ENCODE measurements at regions not wholly inside any gene's neighbourhood (a gene's known extent, or its start where the extent isn't known, plus 50 kb on each side); places are given as distances from the start of the nearest gene placed in this dataset.

DNA sequence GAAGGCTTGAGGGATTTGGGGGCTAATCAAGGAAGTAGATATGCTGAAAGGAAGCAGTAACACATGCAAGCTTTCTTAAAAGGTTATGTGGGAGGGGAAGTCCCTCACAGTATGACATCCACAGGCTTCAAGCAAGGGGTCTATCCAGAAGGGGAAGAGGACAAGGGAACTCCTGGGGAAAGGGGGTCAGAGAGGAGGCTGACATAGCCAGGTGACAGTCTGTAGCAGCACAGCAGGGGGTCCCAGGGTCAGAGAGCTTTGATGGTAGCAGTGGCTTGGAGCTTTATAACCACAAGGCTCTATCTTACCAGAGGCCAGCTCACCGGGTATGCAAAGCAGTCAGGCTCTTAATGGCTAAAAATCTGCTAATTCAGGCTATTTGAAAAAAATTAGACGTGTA, 150.6 kb upstream of the NSMCE3 start:
- no peak for FAIRE-seq

DNA sequence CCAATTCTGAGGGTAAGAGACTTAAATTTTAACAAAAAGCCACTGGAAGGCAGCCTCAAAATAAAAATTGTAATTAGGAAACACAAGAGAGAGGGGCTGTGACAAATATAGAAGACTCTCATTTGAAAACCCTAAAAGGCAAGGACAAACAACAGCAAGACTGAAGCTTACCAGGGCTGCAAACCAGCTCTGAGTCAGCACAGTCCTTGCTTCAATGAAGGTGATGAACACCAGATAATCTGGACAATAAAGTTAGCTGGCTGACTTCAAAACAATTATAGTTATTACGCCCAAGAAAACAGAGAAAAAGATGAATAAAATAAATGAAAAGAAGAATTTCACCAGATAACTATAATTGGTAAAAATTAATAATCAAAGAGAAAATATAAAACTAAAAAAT, 149.3 kb upstream of the NSMCE3 start:
- no peak for FAIRE-seq

DNA sequence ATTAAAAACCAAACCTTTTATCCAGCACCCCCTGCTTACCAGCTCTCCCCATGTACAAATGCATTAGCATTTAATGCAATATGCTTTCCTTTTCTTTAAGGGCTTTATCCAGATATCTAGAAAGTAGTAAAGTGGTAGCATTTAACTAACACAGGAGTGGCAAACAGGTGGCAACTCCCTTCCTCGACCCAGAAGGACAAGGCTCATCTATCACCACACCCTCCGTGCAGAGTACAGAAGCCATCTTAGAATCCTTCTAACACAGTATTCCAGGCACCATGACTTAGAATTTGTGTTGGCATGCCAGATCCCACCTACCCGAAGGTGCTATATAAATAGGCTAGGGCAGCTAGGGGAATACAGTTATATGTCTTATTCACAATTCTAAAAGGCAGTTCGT, 148.6 kb upstream of the NSMCE3 start:
- no peak for FAIRE-seq

DNA sequence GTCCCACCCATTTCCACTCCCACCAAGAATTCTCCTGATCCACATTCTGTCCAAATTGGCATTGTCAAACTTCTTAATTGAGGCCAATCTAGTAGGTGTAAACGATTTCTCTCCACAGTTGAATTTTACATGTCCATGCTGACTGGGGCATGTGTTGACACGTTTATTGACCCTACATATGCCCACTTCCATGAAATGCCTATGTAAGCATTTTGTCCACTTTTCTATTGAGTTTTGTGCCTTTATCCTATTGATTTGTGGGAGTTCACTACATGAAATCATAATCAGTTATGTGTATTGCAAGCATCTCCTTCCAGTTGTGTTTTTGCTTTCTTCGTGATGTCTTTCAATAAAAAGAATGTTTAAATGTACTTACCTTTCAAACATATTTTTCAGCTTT, 141.7 kb upstream of the NSMCE3 start:
- FAIRE-seq: no peak

DNA sequence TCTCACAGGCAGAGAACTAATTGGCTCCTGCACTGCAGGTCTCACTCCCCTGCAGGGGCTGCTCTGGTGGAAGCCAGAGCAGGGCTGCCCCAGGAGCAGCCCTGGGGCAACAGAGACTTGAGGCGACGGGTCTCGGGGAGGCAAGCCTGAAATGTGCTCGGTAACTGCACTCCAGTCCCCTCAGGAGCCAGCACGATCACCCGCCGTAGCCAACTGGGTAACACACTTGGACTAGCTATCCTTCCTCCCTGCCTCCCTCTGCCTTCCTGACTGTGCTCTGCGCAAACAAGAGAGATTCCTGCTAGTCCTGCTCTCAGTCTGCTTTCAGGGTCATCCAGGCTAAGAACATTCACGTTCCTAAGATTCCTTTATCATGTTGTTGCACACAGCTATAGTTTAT, 140.7 kb upstream of the NSMCE3 start:
- no peak for FAIRE-seq

- FAIRE-seq: no peak
Observed at GRCh38 chr15:29409890-29410289, 140.3 kb upstream of the NSMCE3 start.

DNA sequence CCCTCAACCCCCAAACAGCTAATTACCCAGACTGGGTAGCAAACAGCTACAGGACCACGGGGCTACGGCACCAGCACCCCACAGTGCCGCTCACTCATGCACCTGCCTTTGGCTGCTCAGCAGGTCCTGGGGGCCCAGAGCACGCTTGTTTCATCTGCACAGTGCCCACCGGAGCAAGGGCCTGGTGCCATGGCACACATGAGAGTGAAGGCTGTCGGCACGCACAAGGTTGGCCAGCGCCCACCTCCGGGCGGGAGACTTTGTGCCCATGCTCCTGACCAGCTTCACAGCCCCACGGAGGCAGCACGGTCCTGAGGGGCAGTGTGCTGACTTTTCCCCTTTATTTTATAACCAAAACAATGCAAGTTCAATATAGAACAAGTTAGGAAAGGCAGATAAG, 135.9 kb upstream of the NSMCE3 start:
- FAIRE-seq: no peak

GRCh38 chr15:29403772-29404171, 134.2 kb upstream of the NSMCE3 start:
- no peak for FAIRE-seq

GRCh38 chr15:29401644-29402043, 132.0 kb upstream of the NSMCE3 start:
- FAIRE-seq: no peak

DNA sequence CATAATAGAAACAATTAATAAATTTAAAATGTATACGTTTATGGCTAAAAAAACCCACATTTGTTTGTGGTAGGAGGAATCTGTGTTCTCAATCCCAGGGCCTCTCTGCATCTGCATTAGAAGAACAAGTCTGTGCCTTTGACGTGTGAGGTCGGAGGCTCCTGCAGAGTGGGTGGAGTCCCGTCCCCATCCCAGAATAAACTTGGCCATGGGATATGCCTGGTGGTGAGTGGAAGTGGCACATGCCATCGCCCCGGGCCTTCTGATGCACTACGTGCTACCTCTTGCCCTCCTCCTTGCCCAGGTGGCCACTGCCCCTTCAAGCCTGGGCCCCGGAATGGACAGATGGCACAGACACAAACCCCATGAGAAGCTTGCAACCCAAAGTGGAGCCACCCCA, 131.1 kb upstream of the NSMCE3 start:
- FAIRE-seq: no peak

GRCh38 chr15:29398907-29399306, 129.3 kb upstream of the NSMCE3 start:
- no peak for FAIRE-seq

- FAIRE-seq: no peak
Observed at GRCh38 chr15:29396176-29396811, 126.7 kb upstream of the NSMCE3 start.

GRCh38 chr15:29393443-29393842, 123.8 kb upstream of the NSMCE3 start:
- no peak for FAIRE-seq

- FAIRE-seq: no peak
Observed at GRCh38 chr15:29392358-29392757, 122.7 kb upstream of the NSMCE3 start.

DNA sequence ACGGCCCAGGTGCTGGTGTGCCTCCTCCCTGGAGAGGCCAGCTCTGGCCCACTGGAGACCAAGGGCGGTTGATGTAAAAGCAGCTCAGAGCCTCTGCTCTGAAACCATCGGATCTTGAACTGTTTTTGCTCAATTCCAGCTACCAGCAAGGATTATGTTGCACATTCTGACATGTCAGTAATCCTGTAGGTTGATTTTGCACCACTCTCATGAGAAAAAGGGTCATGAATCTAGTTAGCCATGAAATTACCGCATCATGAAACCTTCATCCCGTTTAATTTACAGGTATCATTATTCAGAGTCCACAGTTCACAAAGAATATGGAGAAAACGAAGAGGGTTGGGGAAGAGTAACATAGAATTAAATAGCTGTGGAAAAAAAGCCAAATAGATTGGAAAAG, 120.4 kb upstream of the NSMCE3 start:
- FAIRE-seq: no peak

DNA sequence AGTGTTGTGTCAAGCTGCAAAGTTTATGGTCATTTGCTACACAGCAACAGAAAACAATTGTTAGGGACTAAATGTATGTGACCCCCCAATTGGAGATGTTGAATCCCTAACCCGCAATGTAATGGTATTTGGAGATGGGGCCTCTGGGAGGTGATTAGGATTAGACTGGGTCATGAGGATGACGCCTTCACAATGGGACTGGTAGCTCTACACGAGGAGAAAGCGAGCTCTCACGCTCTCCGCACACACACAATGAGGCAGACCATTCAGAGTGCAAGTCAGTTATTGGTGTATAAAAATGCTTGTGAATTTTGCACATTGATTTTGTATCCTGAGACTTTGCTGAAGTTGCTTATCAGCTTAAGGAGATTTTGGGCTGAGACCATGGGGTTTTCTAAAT, 116.9 kb upstream of the NSMCE3 start:
- FAIRE-seq: no peak

DNA sequence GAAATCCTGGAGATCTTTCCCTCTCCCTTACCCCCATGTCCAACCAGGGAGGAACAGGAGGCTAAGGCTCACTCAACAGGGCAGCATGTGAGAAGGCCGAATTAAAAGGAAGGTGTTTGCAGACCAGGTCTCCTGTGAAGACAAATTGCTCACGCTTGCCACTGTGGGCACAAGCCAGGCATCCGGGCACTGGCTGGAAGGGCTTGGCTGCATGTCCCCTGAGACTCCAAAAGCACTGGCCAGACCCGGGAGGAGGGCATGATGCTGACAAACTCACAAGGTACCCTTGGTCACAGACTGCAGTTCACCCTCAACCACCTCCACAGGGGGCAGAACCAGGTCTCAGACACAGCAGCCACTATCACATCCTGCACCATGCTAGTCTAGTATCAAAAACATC, 113.7 kb upstream of the NSMCE3 start:
- FAIRE-seq: no peak

DNA sequence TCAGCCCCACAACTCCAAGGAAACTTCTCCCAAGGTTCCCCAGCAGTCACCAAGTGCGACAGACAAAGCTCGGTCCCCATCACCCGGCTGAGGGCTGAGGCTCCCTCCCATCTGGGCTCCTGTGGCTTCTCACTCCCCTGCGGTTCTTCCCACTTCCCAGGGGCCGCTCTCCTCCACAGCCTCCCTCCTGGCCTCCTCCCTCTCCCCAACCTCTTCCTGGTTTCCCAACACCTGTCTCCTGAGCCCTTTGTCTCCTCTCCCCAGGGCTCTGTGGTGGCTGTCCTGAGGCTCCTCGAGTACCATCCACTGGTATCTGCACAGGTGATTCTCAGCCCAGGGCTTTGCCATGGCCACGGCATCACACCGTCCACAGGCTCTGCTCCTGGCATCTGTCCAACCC, 113.2 kb upstream of the NSMCE3 start:
- FAIRE-seq: no peak

DNA sequence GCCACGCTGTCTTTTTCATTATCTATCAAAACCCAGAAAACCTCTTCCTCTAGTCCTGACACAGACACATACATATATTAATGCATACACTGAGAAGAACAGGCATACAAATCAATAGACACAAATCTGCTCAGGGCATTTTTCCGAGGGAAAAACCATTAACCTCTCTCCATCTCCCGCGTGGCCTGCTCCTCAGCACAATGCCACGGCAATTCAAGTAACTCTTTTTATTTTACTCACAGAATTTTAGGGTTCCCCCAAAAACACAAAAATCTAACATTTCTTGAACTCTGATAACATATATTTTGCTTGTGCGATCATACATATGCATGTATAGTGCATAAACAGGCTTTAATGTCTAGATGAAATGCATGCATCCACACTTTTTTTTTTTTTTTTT, 110.8 kb upstream of the NSMCE3 start:
- FAIRE-seq: no peak

DNA sequence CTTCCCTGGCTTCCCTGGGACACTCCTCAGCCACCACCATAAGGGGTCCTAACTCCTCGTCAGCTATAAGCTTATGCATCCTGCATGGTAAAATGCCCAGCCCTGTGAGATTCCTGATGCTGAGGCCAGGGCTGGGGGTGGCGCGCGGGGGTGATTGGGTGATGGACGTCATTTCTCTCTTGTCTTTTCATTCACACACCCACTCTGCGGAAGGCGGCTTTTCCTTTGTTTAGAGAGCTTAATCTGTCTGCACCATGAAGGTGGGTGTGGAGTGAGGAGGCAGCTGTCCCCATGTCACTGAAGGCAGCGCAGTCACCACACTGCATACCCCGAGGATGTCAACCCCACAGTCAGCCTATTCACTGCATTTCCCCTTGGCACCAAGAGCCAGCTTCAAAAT, 110.0 kb upstream of the NSMCE3 start:
- FAIRE-seq: no peak

DNA sequence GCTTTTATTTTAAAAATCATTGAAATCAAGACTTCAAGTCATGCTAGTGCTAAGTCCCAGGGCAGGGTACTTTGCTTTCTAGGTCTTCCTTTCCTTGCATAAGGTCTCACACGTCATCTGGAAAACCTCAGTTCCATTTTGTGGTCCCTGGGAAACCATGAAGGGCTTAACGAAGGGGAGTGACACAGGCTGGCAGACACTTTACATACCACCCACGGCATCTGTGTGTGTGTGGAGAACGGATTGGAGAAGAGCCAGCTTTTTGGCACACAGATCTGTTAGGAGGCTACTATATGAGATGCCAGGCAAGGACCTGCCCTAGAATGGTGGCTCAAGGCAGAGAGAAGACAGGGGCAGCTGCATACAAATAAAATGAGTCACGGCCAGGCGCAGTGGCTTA, 107.5 kb upstream of the NSMCE3 start:
- no peak for FAIRE-seq

- FAIRE-seq: no peak
Observed at GRCh38 chr15:29376590-29376989, 107.0 kb upstream of the NSMCE3 start.

GRCh38 chr15:29369261-29369660, 99.6 kb upstream of the NSMCE3 start:
- no peak for FAIRE-seq

DNA sequence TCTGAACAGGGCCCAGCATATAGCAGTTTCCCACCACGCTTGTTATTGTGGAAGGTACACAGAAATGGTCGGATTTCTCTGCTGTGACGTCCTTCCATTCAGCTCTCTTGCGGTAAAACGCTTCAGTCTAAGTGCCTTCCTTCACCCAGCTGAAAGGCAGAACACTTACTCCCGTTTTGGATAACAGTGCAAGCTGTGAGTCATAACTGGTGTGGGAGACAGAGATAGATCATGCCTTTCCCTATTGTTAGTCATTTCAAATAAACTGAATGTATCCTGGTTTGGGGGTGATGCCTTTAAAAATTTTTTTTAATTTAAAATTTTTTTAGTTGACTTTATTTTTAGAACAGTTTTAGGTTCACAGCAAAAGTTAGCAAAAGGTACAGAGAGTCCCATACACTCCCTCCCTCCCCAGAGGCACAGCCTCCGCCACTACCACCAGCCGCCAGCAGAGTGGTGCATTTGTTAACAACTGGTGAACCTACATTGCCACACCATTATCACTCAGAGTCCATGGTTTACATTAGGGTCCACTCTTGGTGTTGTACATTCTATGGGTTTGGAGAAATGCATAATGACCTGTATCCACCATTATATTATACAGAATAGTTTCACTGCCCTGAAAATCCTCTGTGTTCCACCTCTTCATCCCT, 94.9 kb upstream of the NSMCE3 start:
- no peak for FAIRE-seq

GRCh38 chr15:29361560-29361959, 91.9 kb upstream of the NSMCE3 start:
- no peak for FAIRE-seq
